Karpas-422 (cell line): ENCODE measurements at regions not wholly inside any gene's neighbourhood (a gene's known extent, or its start where the extent isn't known, plus 50 kb on each side); places are given as distances from the start of the nearest gene placed in this dataset.

Experiments used
- DNase-seq: peaks from one replicate; pipeline ENCODE4 v3.0.0-alpha.2; 2015
- H2AFZ ChIP-seq: fragments of 200-600 bp; sonication (generic); 2 replicates; pipeline ENCODE4 v1.6.1; 2014; ENCODE audit warnings: antibody characterized with exemption, low read length, mixed read lengths
- H3K27ac ChIP-seq: fragments of 200-600 bp; sonication (generic); 2 replicates; pipeline ENCODE4 v1.5.1; 2014; ENCODE audit warnings: mild to moderate bottlenecking, low read length, moderate library complexity
- H3K27me3 ChIP-seq: fragments of 200-600 bp; sonication (generic); 2 replicates; pipeline ENCODE4 v1.6.1; 2014; ENCODE audit warnings: low read length, mixed read lengths
- H3K36me3 ChIP-seq: fragments of 200-600 bp; sonication (generic); 2 replicates; pipeline ENCODE4 v1.6.1; 2014; ENCODE audit warnings: low read length, mixed read lengths; ENCODE audit not compliant: insufficient read depth
- H3K4me1 ChIP-seq: fragments of 200-600 bp; sonication (generic); 2 replicates; pipeline ENCODE4 v1.6.1; 2014; ENCODE audit warnings: mild to moderate bottlenecking, low read length, mixed read lengths
- H3K4me2 ChIP-seq: fragments of 200-600 bp; sonication (generic); 2 replicates; pipeline ENCODE4 v1.6.1; 2014; ENCODE audit warnings: low read length, low read depth, mild to moderate bottlenecking; ENCODE audit not compliant: poor library complexity, severe bottlenecking
- H3K4me3 ChIP-seq: fragments of 200-600 bp; sonication (generic); 2 replicates; pipeline ENCODE4 v1.5.1; 2014; ENCODE audit warnings: mild to moderate bottlenecking, antibody characterized with exemption, low read length, mixed read lengths
- H3K79me2 ChIP-seq: fragments of 200-600 bp; sonication (generic); 2 replicates; pipeline ENCODE4 v1.6.1; 2014; ENCODE audit warnings: mild to moderate bottlenecking, low read length, mixed read lengths
- H3K9ac ChIP-seq: fragments of 200-600 bp; sonication (generic); 2 replicates; pipeline ENCODE4 v1.6.0; 2014; ENCODE audit warnings: low read length
- H3K9me2 ChIP-seq: fragments of 200-600 bp; sonication (generic), shearing (Covaris generic); replicated peaks from 2 replicates; pipeline ENCODE4 v1.6.0; 2014; ENCODE audit warnings: mild to moderate bottlenecking, low read length, moderate library complexity; ENCODE audit not compliant: insufficient read depth
- H3K9me3 ChIP-seq: fragments of 300-700, 200-600 bp; sonication (generic); 2 replicates; pipeline ENCODE4 v1.6.1; 2014; ENCODE audit warnings: low read length, mixed read lengths
- H4K20me1 ChIP-seq: fragments of 200-600 bp; sonication (generic); 2 replicates; pipeline ENCODE4 v1.6.1; 2014; ENCODE audit warnings: mild to moderate bottlenecking, antibody characterized with exemption, low read length, low read depth; ENCODE audit not compliant: insufficient read depth

GRCh38 chr12:61655241-61655640 lies 605.0 kb upstream of the USP15 start:
- no peak for DNase-seq
- no peak overlapping the region for H3K27ac ChIP-seq
- H3K9ac ChIP-seq, result no peak overlapping the region
- H3K9me2 ChIP-seq, result no peaks in the 10 kb centered on the region
- H3K4me1 ChIP-seq, result no peaks in the 10 kb centered on the region
- no peaks in the 10 kb centered on the region for H3K79me2 ChIP-seq
- no peaks in the 10 kb centered on the region for H3K27me3 ChIP-seq
- H3K4me3 ChIP-seq, result no peak overlapping the region
- no peaks in the 10 kb centered on the region for H3K9me3 ChIP-seq
- no peaks in the 10 kb centered on the region for H3K36me3 ChIP-seq
- no peaks in the 10 kb centered on the region for H4K20me1 ChIP-seq
- H2AFZ ChIP-seq, result no peak overlapping the region
- no peak overlapping the region for H3K4me2 ChIP-seq

- no peaks in the 10 kb centered on the region for H3K36me3 ChIP-seq
- peaks cover 28% of the 10 kb centered on the region for H3K9me3 ChIP-seq
- no peak overlapping the region for H3K4me3 ChIP-seq
- H3K4me1 ChIP-seq, result no peaks in the 10 kb centered on the region
- H3K27ac ChIP-seq, result no peak overlapping the region
- no peak overlapping the region for H3K4me2 ChIP-seq
- DNase-seq, result no peak
- no peaks in the 10 kb centered on the region for H3K9me2 ChIP-seq
- no peaks in the 10 kb centered on the region for H3K27me3 ChIP-seq
- no peak overlapping the region for H3K9ac ChIP-seq
- H3K79me2 ChIP-seq, result no peaks in the 10 kb centered on the region
- no peak overlapping the region for H2AFZ ChIP-seq
- H4K20me1 ChIP-seq, result no peaks in the 10 kb centered on the region
Observed at GRCh38 chr12:61667676-61668075, 592.5 kb upstream of the USP15 start.

DNA sequence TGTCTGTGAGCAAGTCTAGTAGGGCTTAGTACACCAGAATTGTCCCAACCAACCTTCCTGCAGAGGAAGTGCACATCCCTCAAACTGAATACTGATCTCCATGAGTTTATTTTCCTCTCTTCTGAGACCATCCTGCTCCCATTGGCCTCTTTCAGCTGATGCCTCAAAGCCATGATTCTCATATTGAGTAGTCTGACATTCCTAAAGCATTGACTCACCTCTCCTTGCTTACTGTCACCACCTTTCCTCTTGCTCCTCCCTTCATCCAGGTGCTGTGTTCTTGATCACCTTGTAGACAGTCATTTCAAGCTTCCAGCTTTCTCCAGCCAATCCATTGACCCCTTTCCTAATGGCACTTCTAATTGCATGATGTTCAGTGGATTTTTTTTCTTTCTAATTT lies 583.7 kb upstream of the USP15 start:
- H3K9me2 ChIP-seq, result no peaks in the 10 kb centered on the region; the same call in 1 of the 2 replicates
- no peak for DNase-seq
- H4K20me1 ChIP-seq, result no peaks in the 10 kb centered on the region
- no peaks in the 10 kb centered on the region for H3K27me3 ChIP-seq
- no peak overlapping the region for H3K4me3 ChIP-seq
- H3K4me2 ChIP-seq, result no peak overlapping the region
- no peaks in the 10 kb centered on the region for H3K9me3 ChIP-seq
- no peak overlapping the region for H2AFZ ChIP-seq
- no peaks in the 10 kb centered on the region for H3K4me1 ChIP-seq
- no peak overlapping the region for H3K9ac ChIP-seq
- no peaks in the 10 kb centered on the region for H3K36me3 ChIP-seq
- no peaks in the 10 kb centered on the region for H3K79me2 ChIP-seq
- H3K27ac ChIP-seq, result no peak overlapping the region

DNA sequence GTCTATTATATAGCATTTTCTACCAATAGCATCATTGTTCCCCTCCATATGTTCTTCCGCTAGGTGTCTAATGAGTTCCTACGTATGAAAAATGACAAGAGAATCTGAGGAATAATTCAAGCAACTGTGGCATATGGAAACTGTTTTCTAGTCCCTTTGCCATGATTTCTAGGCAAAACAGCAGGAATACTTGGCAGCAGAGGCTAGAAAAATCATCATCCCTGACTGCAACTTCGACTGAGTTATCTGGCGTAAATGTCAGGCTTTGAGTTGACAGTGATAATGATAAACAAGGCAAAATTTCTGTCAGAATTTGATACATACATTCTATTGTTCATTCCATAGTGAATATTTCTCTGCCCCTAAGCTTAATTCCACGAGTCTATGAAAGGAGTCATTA lies 572.8 kb upstream of the USP15 start:
- H2AFZ ChIP-seq, result no peak overlapping the region
- H4K20me1 ChIP-seq, result no peaks in the 10 kb centered on the region
- no peaks in the 10 kb centered on the region for H3K36me3 ChIP-seq
- no peak overlapping the region for H3K4me3 ChIP-seq
- no peak overlapping the region for H3K27ac ChIP-seq
- H3K27me3 ChIP-seq, result no peaks in the 10 kb centered on the region
- H3K9me3 ChIP-seq, result no peaks in the 10 kb centered on the region
- no peak overlapping the region for H3K9ac ChIP-seq
- no peak overlapping the region for H3K4me2 ChIP-seq
- no peaks in the 10 kb centered on the region for H3K79me2 ChIP-seq
- no peaks in the 10 kb centered on the region for H3K4me1 ChIP-seq
- DNase-seq, result no peak
- H3K9me2 ChIP-seq, result peaks cover 4% of the 10 kb centered on the region; the same call in 1 of the 2 replicates

DNA sequence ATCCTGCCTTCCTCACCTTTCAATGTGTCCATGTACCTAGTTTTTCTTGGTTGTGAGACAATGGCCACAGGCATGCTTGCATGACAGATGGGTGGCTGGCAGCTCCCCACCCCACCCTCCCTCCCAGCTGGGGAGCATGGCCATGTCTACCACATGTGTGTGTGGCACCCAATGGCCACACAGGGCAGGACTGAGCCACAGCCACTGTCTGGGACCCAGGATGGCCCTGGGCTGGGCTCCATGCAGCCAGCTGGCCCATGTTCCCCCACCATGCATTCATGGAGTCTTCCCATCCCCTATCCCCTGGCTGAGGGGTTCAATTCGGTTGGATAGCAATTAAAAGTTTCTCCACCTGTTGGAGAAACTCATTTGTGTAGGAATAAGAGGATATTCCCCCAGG lies 566.0 kb upstream of the USP15 start:
- Histone ChIP-seq H3K27me3 (no peaks in the 10 kb centered on the region), H3K4me1 (no peaks in the 10 kb centered on the region), H3K27ac (no peak overlapping the region), H3K4me3 (no peak overlapping the region), H3K4me2 (no peak overlapping the region), H3K9me2 (peaks cover 4% of the 10 kb centered on the region; the same call in 1 of the 2 replicates), H3K9me3 (peaks cover 20% of the 10 kb centered on the region), H4K20me1 (no peaks in the 10 kb centered on the region), H2AFZ (no peak overlapping the region), H3K36me3 (no peaks in the 10 kb centered on the region), H3K79me2 (no peaks in the 10 kb centered on the region), H3K9ac (no peak overlapping the region)
- no peak for DNase-seq

DNA sequence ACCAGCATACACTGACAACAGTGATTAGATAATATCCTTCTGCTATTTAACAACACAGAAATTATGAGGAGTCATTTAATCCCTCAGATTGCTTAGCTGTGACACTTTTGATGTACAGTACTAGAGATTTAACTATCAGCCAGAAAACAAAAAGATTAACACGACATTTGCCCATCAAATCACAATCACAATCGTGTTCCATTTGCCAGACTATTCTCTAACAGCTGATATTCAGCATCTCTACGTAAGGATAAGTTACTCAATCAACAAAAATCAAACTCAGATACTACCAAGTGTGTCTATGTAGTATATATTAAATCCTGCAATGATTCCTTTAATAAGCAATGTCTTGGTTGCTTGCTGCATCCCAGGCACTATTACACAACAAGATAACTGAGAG lies 558.7 kb upstream of the USP15 start:
- H3K4me3 ChIP-seq, result no peak overlapping the region
- H3K4me1 ChIP-seq, result no peaks in the 10 kb centered on the region
- no peaks in the 10 kb centered on the region for H3K79me2 ChIP-seq
- H3K9me2 ChIP-seq, result no peaks in the 10 kb centered on the region
- no peak overlapping the region for H3K27ac ChIP-seq
- no peak overlapping the region for H2AFZ ChIP-seq
- H3K9me3 ChIP-seq, result peaks cover 5% of the 10 kb centered on the region
- DNase-seq, result no peak
- H3K36me3 ChIP-seq, result no peaks in the 10 kb centered on the region
- no peak overlapping the region for H3K4me2 ChIP-seq
- H3K9ac ChIP-seq, result no peak overlapping the region
- no peaks in the 10 kb centered on the region for H3K27me3 ChIP-seq
- H4K20me1 ChIP-seq, result no peaks in the 10 kb centered on the region

DNA sequence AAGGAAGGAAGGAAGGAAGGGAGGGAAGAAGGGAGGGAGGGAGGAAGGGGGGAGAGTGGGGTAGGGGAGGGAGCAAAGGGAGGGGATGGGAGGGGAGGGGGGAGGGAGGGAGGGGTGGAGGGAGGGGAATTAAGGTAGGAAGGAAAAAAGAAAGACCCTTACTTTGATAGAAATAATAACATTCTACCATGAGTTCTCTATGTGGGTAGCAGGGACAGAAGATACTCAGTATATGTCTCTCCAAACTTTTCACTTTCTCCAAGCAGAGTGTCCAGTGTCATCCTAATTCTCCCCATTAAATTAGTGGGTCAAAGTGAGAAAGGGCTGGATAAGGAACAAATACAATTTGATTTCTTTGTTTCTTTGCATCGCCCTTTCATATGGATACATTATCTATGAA lies 553.4 kb upstream of the USP15 start:
- Histone ChIP-seq H3K9me3 (peaks cover 4% of the 10 kb centered on the region; the same call in 1 of the 2 replicates), H3K4me3 (no peak overlapping the region), H3K4me1 (no peaks in the 10 kb centered on the region)

GRCh38 chr12:61713121-61713520 lies 547.1 kb upstream of the USP15 start:
- no peaks in the 10 kb centered on the region for H3K36me3 ChIP-seq
- no peaks in the 10 kb centered on the region for H4K20me1 ChIP-seq
- H3K4me2 ChIP-seq, result no peak overlapping the region
- no peak overlapping the region for H3K4me3 ChIP-seq
- DNase-seq, result no peak
- H3K79me2 ChIP-seq, result no peaks in the 10 kb centered on the region
- H3K27ac ChIP-seq, result no peak overlapping the region
- no peaks in the 10 kb centered on the region for H3K27me3 ChIP-seq
- H3K9ac ChIP-seq, result no peak overlapping the region
- peaks cover 6% of the 10 kb centered on the region; the same call in 1 of the 2 replicates for H3K9me3 ChIP-seq
- H3K9me2 ChIP-seq, result no peaks in the 10 kb centered on the region
- no peaks in the 10 kb centered on the region for H3K4me1 ChIP-seq
- peak overlapping the region; percentile 54; the same call in 1 of the 2 replicates for H2AFZ ChIP-seq

More for the DNA sequence above, 553.4 kb upstream of the USP15 start:
- H3K79me2 ChIP-seq, result no peaks in the 10 kb centered on the region
- no peaks in the 10 kb centered on the region for H3K27me3 ChIP-seq
- H4K20me1 ChIP-seq, result no peaks in the 10 kb centered on the region
- H3K4me2 ChIP-seq, result no peak overlapping the region
- H3K36me3 ChIP-seq, result no peaks in the 10 kb centered on the region
- no peak overlapping the region for H2AFZ ChIP-seq
- H3K27ac ChIP-seq, result no peak overlapping the region
- no peaks in the 10 kb centered on the region for H3K9me2 ChIP-seq
- DNase-seq, result no peak
- H3K9ac ChIP-seq, result no peak overlapping the region

GRCh38 chr12:61717986-61718385 lies 542.2 kb upstream of the USP15 start:
- Histone ChIP-seq H2AFZ (no peak overlapping the region), H3K4me3 (no peak overlapping the region), H3K4me2 (no peak overlapping the region), H3K36me3 (no peaks in the 10 kb centered on the region), H3K9ac (no peak overlapping the region), H3K9me2 (no peaks in the 10 kb centered on the region), H3K27ac (no peak overlapping the region), H3K4me1 (no peaks in the 10 kb centered on the region), H3K9me3 (peaks cover 3% of the 10 kb centered on the region; the same call in 1 of the 2 replicates), H3K79me2 (no peaks in the 10 kb centered on the region), H3K27me3 (no peaks in the 10 kb centered on the region), H4K20me1 (no peaks in the 10 kb centered on the region)
- no peak for DNase-seq
